WTC11 (cell line): ENCODE measurements at regions not wholly inside any gene's neighbourhood (a gene's known extent, or its start where the extent isn't known, plus 50 kb on each side); places are given as distances from the start of the nearest gene placed in this dataset.

Source experiments
- ATAC-seq: fragments of 200-7000 bp; cut with Tn5 transposase; 2 replicates; pipeline ENCODE4 v1.10.0; 2021; ENCODE audit warnings: mild to moderate bottlenecking, moderate library complexity
- CTCF ChIA-PET: fragments of 300-600 bp; sonication (Branson Sonifier 250); formaldehyde crosslinking; loops from one replicate; lab custom pipeline; 2021; ENCODE audit warnings: antibody characterized with exemption; lab: Charles Lee
- POLR2A ChIA-PET: fragments of 350-600 bp; sonication (Branson Sonifier 250); formaldehyde crosslinking; loops from one replicate; lab custom pipeline; 2021; ENCODE audit warnings: antibody characterized with exemption; lab: Charles Lee
- DNase-seq: peaks from one replicate; pipeline ENCODE4 v3.0.0; 2021; ENCODE audit warnings: low spot score
- H3K27ac Mint-ChIP-seq: 2 replicates; pipeline ENCODE4 v1.8.0; 2021; ENCODE audit warnings: mixed read lengths
- H3K27me3 Mint-ChIP-seq: 2 replicates; pipeline ENCODE4 v1.8.0; 2021; ENCODE audit warnings: low read depth, mild to moderate bottlenecking, moderate library complexity, mixed read lengths
- H3K36me3 Mint-ChIP-seq: 2 replicates; pipeline ENCODE4 v1.8.0; 2021; ENCODE audit warnings: mixed read lengths
- H3K4me1 Mint-ChIP-seq: 2 replicates; pipeline ENCODE4 v1.8.0; 2022; ENCODE audit warnings: mixed read lengths
- H3K4me3 Mint-ChIP-seq: 2 replicates; pipeline ENCODE4 v1.8.0; 2021; ENCODE audit warnings: mild to moderate bottlenecking, moderate library complexity, mixed read lengths
- H3K9me3 Mint-ChIP-seq: 2 replicates; pipeline ENCODE4 v1.8.0; 2021; ENCODE audit warnings: mixed read lengths
- ARID4B ChIP-seq: sonication (generic); formaldehyde crosslinking; IDR thresholded peaks from 2 replicates; pipeline ENCODE4 v1.8.0; 2023; ENCODE audit warnings: missing genetic modification reagents, mild to moderate bottlenecking, borderline replicate concordance
- E2F1 ChIP-seq: sonication (generic); formaldehyde crosslinking; IDR thresholded peaks from 2 replicates; pipeline ENCODE4 v1.8.0; 2022; ENCODE audit warnings: mild to moderate bottlenecking, missing genetic modification reagents
- HMGXB4 ChIP-seq: sonication (generic); formaldehyde crosslinking; IDR thresholded peaks from 2 replicates; pipeline ENCODE4 v1.8.1; 2023; ENCODE audit warnings: mild to moderate bottlenecking, moderate library complexity, missing genetic modification reagents
- JUN ChIP-seq: sonication (generic); formaldehyde crosslinking; IDR thresholded peaks from 2 replicates; pipeline ENCODE4 v1.8.0; 2023; ENCODE audit warnings: mild to moderate bottlenecking, missing genetic modification reagents
- NR1H2 ChIP-seq: sonication (generic); formaldehyde crosslinking; IDR thresholded peaks from 2 replicates; pipeline ENCODE4 v1.9.0; 2021; ENCODE audit warnings: mild to moderate bottlenecking, moderate library complexity, missing genetic modification reagents
- PRDM15 ChIP-seq: sonication (generic); formaldehyde crosslinking; IDR thresholded peaks from 2 replicates; pipeline ENCODE4 v1.8.0; 2022; ENCODE audit warnings: missing genetic modification reagents
- RORB ChIP-seq: fragments of 250-450 bp; sonication (Bioruptor Pico); IDR thresholded peaks from 2 replicates; pipeline ENCODE4 v1.9.0; 2021; ENCODE audit warnings: mild to moderate bottlenecking
- TCF7 ChIP-seq: sonication (generic); formaldehyde crosslinking; IDR thresholded peaks from 2 replicates; pipeline ENCODE4 v1.8.0; 2022; ENCODE audit warnings: mild to moderate bottlenecking, low read depth, missing genetic modification reagents, moderate library complexity
- USF1 ChIP-seq: sonication (generic); formaldehyde crosslinking; IDR thresholded peaks from 2 replicates; pipeline ENCODE4 v1.8.0; 2022; ENCODE audit warnings: mild to moderate bottlenecking, missing genetic modification reagents
- ZMAT4 ChIP-seq: fragments of 250-450 bp; sonication (Bioruptor Pico); IDR thresholded peaks from 2 replicates; pipeline ENCODE4 v1.9.0; 2021; ENCODE audit warnings: mild to moderate bottlenecking
- ZNF219 ChIP-seq: sonication (generic); formaldehyde crosslinking; IDR thresholded peaks from 2 replicates; pipeline ENCODE4 v1.8.0; 2023; ENCODE audit warnings: missing genetic modification reagents, mild to moderate bottlenecking, borderline replicate concordance
- ZNF317 ChIP-seq: sonication (generic); formaldehyde crosslinking; IDR thresholded peaks from 2 replicates; pipeline ENCODE4 v1.8.1; 2023; ENCODE audit warnings: low read depth, mild to moderate bottlenecking, moderate library complexity, missing genetic modification reagents, borderline replicate concordance
- ZNF425 ChIP-seq: fragments of 250-450 bp; sonication (Bioruptor Pico); conservative IDR thresholded peaks from 2 replicates; pipeline ENCODE4 v1.9.0; 2021; ENCODE audit warnings: mild to moderate bottlenecking

- TF ChIP-seq ARID4B (CRISPR knock-in tag) = no peak
- no peak for TF ChIP-seq HMGXB4 (CRISPR knock-in tag)
- TF ChIP-seq ZNF219 (CRISPR knock-in tag) = no peak
- TF ChIP-seq JUN (CRISPR knock-in tag) = no peak
- TF ChIP-seq ZNF317 (CRISPR knock-in tag) = no peak
- TF ChIP-seq, all 79 proteins: peak for 0
Measured at GRCh38 chr22:49704345-49705215, 123.1 kb downstream of the BRD1 start (continued).

GRCh38 chr22:49703990-49704344 lies 123.7 kb downstream of the BRD1 start:
- peaks cover 7% of the 10 kb centered on the region for H3K4me1 Mint-ChIP-seq
- H3K27me3 Mint-ChIP-seq = no peaks in the 10 kb centered on the region
- ATAC-seq (no peak), DNase-seq (no peak)
- POLR2A ChIA-PET = no interaction called here
- H3K36me3 Mint-ChIP-seq = peaks cover 3% of the 10 kb centered on the region
- CTCF ChIA-PET = no interaction called here
- H3K9me3 Mint-ChIP-seq = peaks cover 29% of the 10 kb centered on the region
- H3K4me3 Mint-ChIP-seq = no peak overlapping the region
- no peak overlapping the region for H3K27ac Mint-ChIP-seq
- TF ChIP-seq ZNF425 (CRISPR knock-in tag) (no peak), USF1 (CRISPR knock-in tag) (no peak), RORB (CRISPR knock-in tag) (no peak), ZMAT4 (CRISPR knock-in tag) (no peak), E2F1 (CRISPR knock-in tag) (no peak), TCF7 (CRISPR knock-in tag) (no peak), ARID4B (CRISPR knock-in tag) (no peak), NR1H2 (no peak), PRDM15 (CRISPR knock-in tag) (no peak)
